VCaP (cell line): ENCODE measurements at regions not wholly inside any gene's neighbourhood (a gene's known extent, or its start where the extent isn't known, plus 50 kb on each side); places are given as distances from the start of the nearest gene placed in this dataset.

Experiments
- H3K27ac ChIP-seq: fragments of 450-650 bp; 2 replicates; pipeline ENCODE4 v1.5.1; 2017
- TF ChIP-seq, protein P1 (sequence below): fragments of 450-650 bp; conservative IDR thresholded peaks from 2 replicates; pipeline ENCODE4 v1.5.1; 2017; ENCODE audit warnings: mild to moderate bottlenecking, moderate library complexity

DNA sequence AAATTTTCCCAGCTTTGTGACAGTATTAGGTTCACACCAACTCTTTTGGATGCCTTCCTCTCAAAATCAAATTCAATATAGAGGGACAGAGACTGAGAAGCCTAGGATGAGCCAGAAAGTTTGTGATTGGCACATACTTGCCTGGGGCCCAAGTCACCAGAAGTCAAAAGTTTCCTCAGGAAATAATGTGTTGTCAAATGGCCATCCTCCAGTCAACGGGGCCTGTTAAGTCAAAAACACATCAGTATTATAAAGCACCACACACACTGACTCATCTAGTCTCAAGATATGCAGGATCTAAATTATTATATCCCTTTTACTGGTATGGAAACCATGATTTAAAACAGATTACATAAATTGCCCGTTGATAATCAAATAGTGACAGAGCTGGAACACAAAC is 158.1 kb downstream of the AHR start:
- H3K27ac ChIP-seq, result no peak overlapping the region
- TF ChIP-seq, protein P1, sequence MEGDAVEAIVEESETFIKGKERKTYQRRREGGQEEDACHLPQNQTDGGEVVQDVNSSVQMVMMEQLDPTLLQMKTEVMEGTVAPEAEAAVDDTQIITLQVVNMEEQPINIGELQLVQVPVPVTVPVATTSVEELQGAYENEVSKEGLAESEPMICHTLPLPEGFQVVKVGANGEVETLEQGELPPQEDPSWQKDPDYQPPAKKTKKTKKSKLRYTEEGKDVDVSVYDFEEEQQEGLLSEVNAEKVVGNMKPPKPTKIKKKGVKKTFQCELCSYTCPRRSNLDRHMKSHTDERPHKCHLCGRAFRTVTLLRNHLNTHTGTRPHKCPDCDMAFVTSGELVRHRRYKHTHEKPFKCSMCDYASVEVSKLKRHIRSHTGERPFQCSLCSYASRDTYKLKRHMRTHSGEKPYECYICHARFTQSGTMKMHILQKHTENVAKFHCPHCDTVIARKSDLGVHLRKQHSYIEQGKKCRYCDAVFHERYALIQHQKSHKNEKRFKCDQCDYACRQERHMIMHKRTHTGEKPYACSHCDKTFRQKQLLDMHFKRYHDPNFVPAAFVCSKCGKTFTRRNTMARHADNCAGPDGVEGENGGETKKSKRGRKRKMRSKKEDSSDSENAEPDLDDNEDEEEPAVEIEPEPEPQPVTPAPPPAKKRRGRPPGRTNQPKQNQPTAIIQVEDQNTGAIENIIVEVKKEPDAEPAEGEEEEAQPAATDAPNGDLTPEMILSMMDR, result no peak

DNA sequence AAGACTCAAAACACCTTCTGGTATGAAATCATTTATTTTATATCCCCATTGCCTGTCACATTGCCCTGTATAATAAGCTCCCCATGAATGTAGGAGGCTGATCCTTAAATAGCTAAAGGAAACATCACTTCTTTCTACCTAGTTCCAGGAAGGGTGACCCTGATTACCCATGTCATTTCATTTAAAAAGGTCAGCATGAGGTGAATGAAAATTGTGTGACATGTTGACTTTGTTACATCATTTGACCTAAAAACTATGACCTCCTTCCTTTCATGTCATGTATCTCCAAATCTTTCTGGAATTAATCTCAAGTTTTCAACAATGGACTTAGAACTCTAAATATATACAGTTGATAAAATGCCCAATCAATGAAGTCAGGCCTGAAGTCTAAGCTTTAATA is 161.5 kb downstream of the AHR start:
- H3K27ac ChIP-seq, result no peak overlapping the region
- TF ChIP-seq, protein P1, result no peak

DNA sequence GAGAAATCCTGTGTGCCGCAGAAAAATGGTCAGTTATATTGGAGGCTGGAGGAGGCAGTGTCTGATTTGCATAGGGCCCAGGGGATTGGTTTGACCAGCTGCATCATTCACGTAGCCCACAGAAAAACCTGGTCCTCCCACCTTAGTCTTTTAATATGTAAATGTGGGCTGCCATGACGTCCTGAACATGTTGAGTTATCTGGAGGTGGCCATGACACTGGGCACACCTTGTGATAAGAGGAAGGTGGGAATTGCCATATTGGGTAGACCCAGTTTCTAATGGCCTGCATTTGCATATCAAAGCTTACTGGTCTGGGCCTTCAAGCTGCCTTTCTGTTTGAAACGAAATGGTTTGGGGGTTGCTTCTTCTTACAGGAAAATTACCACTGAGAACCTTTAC is 162.2 kb downstream of the AHR start:
- no peak overlapping the region for H3K27ac ChIP-seq
- TF ChIP-seq, protein P1, result no peak

DNA sequence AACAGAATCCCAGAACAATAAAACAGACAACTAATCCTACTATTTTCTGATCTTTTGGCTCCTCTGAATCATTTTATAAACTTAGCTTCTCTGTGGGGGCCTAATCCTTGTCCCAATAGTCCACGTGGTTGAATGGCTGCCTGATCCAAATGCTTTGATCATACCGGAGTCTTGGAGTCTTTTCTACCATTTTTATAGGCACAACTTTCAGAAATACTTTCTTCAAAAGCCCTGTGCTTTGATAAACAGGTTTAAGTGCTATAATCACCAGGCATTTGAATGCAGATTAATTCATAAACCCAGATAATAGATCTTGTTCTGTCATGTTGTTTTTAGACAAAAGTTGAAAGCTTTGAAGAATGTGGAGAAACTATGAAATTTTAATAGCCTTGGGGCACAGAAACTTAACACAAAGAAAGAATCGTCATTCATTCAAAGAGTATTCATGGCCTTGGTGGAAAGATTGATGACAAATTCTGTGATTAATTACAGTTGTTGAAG is 163.7 kb downstream of the AHR start:
- no peak overlapping the region for H3K27ac ChIP-seq
- TF ChIP-seq, protein P1, result no peak

DNA sequence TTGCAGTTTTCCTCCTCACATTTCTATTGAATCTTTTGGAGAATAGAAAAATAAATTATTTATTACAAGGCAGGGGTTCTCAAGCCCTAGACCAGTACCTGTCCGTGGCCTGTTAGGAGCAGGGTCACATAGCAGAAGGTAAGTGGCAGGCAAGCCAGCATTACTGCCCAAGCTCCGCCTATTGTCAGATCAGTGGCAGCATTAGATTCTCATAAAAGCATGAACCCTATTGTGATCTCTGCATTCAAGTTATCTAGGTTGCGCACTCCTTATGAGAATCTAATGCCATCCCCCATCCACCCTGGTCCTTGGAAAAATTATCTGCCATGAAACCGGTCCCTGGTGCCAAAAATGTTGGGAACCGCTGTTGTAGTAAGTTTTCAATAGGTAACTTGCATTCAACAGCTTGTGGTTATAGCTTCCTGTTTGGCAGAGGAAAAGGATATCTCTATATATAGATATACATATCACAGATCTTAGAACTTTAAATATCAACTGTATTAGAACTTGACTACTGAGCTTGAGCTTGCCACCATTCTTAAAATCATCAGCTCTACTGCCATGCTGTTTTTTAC is 165.1 kb downstream of the AHR start:
- TF ChIP-seq, protein P1, result no peak
- H3K27ac ChIP-seq, result no peak overlapping the region

DNA sequence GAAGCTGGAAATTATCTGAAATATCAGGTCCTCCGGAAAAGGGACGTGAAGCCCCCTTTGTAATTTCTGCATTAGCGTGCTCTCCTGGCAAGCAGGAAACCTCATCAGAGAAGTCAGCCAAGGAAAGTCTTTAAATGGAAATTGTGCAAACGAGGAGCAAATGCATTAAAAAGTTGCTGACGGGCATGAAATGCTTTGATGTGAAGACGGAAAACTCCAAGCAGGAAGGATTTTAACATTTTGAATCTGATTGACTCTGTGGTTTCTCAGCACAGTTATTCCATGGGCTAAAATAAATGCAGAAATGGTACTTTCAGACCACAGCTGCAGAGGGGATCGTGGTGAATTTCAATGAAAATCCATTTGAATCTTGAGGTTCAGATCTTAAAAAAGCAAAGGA is 167.8 kb downstream of the AHR start:
- H3K27ac ChIP-seq, result no peak overlapping the region
- TF ChIP-seq, protein P1, result no peak

DNA sequence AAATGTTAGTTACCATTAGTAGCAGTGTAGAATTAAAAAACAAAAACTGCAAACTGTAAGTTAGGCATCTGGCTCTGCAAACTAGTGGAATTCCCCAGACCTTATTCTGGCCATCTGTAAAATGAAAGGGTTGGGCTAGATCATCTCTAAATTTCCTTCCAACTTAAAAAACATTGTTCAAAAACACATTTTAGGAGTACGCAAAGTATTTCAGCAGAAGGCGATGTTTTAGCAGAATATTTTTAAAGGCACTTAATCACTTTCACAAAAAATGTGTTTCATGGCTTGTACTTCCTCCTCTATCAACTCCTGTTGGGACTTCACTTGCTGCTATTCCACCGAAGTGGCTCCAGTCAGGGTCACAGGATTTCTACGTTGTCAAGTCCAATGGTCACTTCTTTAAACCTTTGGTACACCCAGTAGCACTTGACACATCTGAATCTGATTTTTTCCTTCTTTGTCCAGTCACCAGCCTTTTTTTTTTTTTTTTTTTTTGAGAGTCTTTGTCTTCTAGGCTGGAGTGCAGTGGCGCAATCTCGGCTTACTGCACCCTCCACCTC is 169.0 kb downstream of the AHR start:
- TF ChIP-seq, protein P1, result no peak
- H3K27ac ChIP-seq, result no peak overlapping the region
